Left ventricle myocardium inferior (tissue), 1 donor: ENCODE measurements at regions not wholly inside any gene's neighbourhood (a gene's known extent, or its start where the extent isn't known, plus 50 kb on each side); places are given as distances from the start of the nearest gene placed in this dataset.
"Not testable (repeated sequence)": the region's sequence is repeated elsewhere in the genome, so short reads cannot be mapped to it uniquely, and the experiment has no call there.

Experiments used
- DNase-seq: peaks from one replicate; pipeline ENCODE4 v3.0.0-alpha.2; 2020
- H3K27ac ChIP-seq: fragments of 200-600 bp; replicated peaks from 2 replicates; pipeline ENCODE4 v1.8.0; 2021
- H3K27me3 ChIP-seq: fragments of 200-600 bp; 2 replicates; pipeline ENCODE4 v1.8.0; 2021; ENCODE audit warnings: low read depth
- H3K36me3 ChIP-seq: fragments of 200-600 bp; 2 replicates; pipeline ENCODE4 v1.8.0; 2021
- H3K4me1 ChIP-seq: fragments of 200-600 bp; 2 replicates; pipeline ENCODE4 v1.8.0; 2021
- H3K4me3 ChIP-seq: fragments of 200-600 bp; 2 replicates; pipeline ENCODE4 v1.8.0; 2021; ENCODE audit warnings: mild to moderate bottlenecking, moderate library complexity
- H3K9me3 ChIP-seq: fragments of 200-600 bp; replicated peaks from 2 replicates; pipeline ENCODE4 v1.8.0; 2021
- CTCF ChIP-seq: fragments of 200-600 bp; IDR thresholded peaks from 2 replicates; pipeline ENCODE4 v1.8.0; 2021; ENCODE audit warnings: antibody characterized with exemption, mild to moderate bottlenecking, borderline replicate concordance
- intact Hi-C: fragments of 100-400 bp; cut with micrococcal nuclease; formaldehyde crosslinking; loops from one replicate; pipeline ENCODE4 v1.11.0; 2022
- donor health status: DM: no; HTN: yes; CAD: no; lungs with severe emphysema.

GRCh38 chr5:154652746-154653417, 102.3 kb upstream of the LARP1 start:
- H3K9me3 ChIP-seq: no peaks in the 10 kb centered on the region
- H3K27ac ChIP-seq: no peak overlapping the region
- H3K36me3 ChIP-seq: no peaks in the 10 kb centered on the region
- intact Hi-C loops: loop anchor here (5.0 to 10.0 kb wide), 2 partner anchors 72 to 159 kb away; no protein-coding TSS in a partner anchor
- no peak for TF ChIP-seq CTCF
- no peak overlapping the region for H3K4me3 ChIP-seq
- peaks cover 18% of the 10 kb centered on the region for H3K4me1 ChIP-seq
- peaks cover 9% of the 10 kb centered on the region for H3K27me3 ChIP-seq
- DNase-seq: no peak

- peaks cover 12% of the 10 kb centered on the region for H3K27me3 ChIP-seq
- H3K4me3 ChIP-seq, H3K9me3 ChIP-seq, H3K27ac ChIP-seq, H3K36me3 ChIP-seq, DNase-seq: not testable (repeated sequence)
- peaks cover 29% of the 10 kb centered on the region for H3K4me1 ChIP-seq
- intact Hi-C loops: loop anchor here (5.0 to 10.0 kb wide), 2 partner anchors 73 to 161 kb away; no protein-coding TSS in a partner anchor
Measured at GRCh38 chr5:154651795-154652194, 103.4 kb upstream of the LARP1 start.

GRCh38 chr5:154648706-154649105, 106.5 kb upstream of the LARP1 start:
- Histone ChIP-seq H3K36me3 (no peaks in the 10 kb centered on the region), H3K27me3 (peaks cover 12% of the 10 kb centered on the region), H3K4me3 (no peak overlapping the region), H3K9me3 (no peaks in the 10 kb centered on the region), H3K27ac (no peak overlapping the region), H3K4me1 (peaks cover 13% of the 10 kb centered on the region)
- no peak for DNase-seq
- intact Hi-C loops: no loop called here
- no peak for TF ChIP-seq CTCF

- no peak overlapping the region for H3K4me3 ChIP-seq
- peaks cover 12% of the 10 kb centered on the region for H3K27me3 ChIP-seq
- H3K27ac ChIP-seq: no peak overlapping the region
- H3K9me3 ChIP-seq: no peaks in the 10 kb centered on the region
- no peak for TF ChIP-seq CTCF
- no peak for DNase-seq
- H3K36me3 ChIP-seq: no peaks in the 10 kb centered on the region
- intact Hi-C loops: no loop called here
- peaks cover 12% of the 10 kb centered on the region for H3K4me1 ChIP-seq
Measured at GRCh38 chr5:154648229-154648628, 106.9 kb upstream of the LARP1 start.

- Histone ChIP-seq H3K36me3 (no peaks in the 10 kb centered on the region), H3K9me3 (no peaks in the 10 kb centered on the region), H3K4me3 (peak overlapping the region; percentile 60), H3K27me3 (peaks cover 12% of the 10 kb centered on the region), H3K4me1 (peaks cover 12% of the 10 kb centered on the region), H3K27ac (no peak overlapping the region)
- intact Hi-C loops: no loop called here
- no peak for TF ChIP-seq CTCF
- no peak for DNase-seq
Measured at GRCh38 chr5:154647761-154648145, 107.4 kb upstream of the LARP1 start.

DNA sequence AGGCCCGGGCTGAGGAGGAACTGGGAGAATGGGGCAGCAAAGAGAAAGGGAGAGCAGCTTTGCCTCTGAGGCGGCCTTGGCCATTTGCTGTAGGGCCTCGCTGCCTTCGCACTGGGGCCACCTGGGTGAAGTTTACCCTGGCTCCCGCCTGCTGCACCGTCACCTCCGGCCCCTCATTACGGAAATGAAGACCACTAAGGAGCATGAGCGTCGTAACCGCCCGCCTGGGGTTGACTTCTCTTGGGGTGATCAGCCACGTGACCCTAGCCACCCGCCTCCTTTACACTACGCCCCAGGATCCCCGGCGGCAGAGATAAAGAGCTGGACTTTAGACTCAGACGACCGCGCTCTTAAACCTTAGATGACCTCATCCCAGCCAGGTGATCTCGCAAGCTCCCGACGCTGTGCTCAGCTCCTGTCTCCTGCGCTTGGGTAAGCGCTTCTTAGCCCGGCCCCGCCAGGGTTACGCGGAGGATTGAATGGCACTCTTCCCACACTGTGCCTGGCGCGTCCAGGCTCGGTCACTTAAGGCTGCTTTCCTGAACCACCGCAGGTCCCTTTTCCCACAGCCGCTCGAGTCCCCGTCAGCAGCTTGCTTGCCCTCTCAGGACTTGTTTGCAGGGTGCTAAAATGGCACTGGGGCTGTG, 107.9 kb upstream of the LARP1 start:
- Histone ChIP-seq H3K27me3 (peaks cover 12% of the 10 kb centered on the region), H3K4me3 (peak overlapping the region; percentile 60), H3K4me1 (peaks cover 12% of the 10 kb centered on the region), H3K27ac (no peak overlapping the region), H3K9me3 (no peaks in the 10 kb centered on the region), H3K36me3 (no peaks in the 10 kb centered on the region)
- intact Hi-C loops: no loop called here
- TF ChIP-seq CTCF: no peak
- peak; percentile 38 for DNase-seq
